Sciatic nerve (tissue), 2 donors: ENCODE measurements at regions not wholly inside any gene's neighbourhood (a gene's known extent, or its start where the extent isn't known, plus 50 kb on each side); places are given as distances from the start of the nearest gene placed in this dataset.

Source experiments
- ATAC-seq: fragments of 200-7000 bp; cut with Tn5 transposase; one replicate; pipeline ENCODE4 v1.9.1; 2020; ENCODE audit warnings: mild to moderate bottlenecking, moderate library complexity
- DNase-seq: peaks from one replicate; pipeline ENCODE4 v3.0.0-alpha.2; 2020; ENCODE audit warnings: low spot score
- intact Hi-C: fragments of 100-400 bp; cut with DNase I; formaldehyde crosslinking; loops from one replicate; pipeline ENCODE4 v1.14.2; 2022
- donor health status: DM: no; HTN: no; CAD: no.
- donor health status: DM: no; HTN: no; CAD: no.

DNA sequence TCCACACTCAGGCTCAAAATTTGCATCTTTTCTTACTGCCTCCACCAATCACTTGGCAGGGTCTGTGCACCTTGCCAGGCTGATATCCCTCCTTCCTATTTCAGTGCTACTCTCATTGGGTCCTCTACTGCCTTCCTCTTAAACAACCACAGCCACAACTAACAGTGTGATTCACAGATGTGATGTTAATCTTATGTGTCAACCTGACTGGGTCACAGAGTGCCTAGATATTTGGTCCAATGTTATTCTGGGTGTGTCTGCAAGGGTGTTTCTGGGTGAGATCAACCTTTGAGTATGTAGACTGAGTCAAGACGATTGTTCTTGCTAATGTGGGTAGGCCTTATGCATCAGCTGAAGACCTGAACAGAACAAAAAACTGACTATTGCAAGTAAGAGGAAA, 51.3 kb upstream of the IRX6 start:
- DNase-seq (no peak), ATAC-seq (no peak)
- intact Hi-C loops = no loop called here

DNA sequence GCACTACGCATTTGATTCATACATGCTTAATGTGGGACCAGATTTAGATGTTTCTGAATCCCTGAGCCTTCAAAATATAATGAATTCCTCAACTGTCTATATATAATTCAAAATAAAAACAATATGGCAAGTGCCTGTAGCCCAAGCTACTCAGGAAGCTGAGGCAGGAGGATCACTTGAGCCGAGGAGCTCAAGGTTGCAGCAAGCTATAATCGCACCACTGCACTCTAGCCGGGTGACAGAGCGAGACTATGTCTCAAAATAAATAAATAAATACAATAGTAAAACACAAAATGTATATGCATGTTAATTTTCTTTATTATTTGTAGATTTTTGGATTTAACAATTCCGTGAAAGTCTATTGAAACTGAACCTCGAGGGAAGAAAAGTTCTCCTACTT, 50.6 kb upstream of the IRX6 start:
- ATAC-seq = no peak
- intact Hi-C loops = no loop called here
- DNase-seq = no peak

DNA sequence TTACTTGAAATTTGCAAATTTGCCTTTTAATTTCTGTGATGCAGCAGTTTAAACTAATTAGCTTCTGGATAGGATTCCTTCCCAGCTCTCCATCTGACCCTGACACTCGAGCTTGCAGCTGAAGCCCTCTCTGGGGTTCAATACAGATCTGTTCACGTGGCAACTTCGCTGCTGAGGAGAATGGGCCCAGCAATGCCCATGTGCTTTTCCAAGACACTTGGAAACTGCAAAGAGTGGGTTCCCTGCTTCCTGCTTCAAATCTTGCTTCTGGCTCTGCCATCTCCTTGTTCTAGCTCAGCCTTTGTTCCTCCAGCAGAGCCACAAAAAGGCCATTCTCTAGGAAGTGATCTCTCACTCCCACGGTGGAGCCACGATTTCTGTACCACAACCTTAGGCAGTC, 50.0 kb upstream of the IRX6 start:
- no peak for ATAC-seq
- intact Hi-C loops = no loop called here
- no peak for DNase-seq
